Breast epithelium (tissue), 4 donors: ENCODE measurements at regions not wholly inside any gene's neighbourhood (a gene's known extent, or its start where the extent isn't known, plus 50 kb on each side); places are given as distances from the start of the nearest gene placed in this dataset.

Source experiments
- DNase-seq, 2 donors: peaks; one replicate each; pipeline ENCODE4 v3.0.0-alpha.2; 2019; ENCODE audit warnings: low spot score in 2 of 2
- H3K27ac ChIP-seq, 2 donors: fragments of 200-600 bp; sonication (generic) in 1 of 2; one replicate each; pipeline ENCODE4 v1.5.1; 2016 to 2019; ENCODE audit warnings: mild to moderate bottlenecking in 1 of 2
- H3K27me3 ChIP-seq, 2 donors: fragments of 200-600 bp; sonication (generic) in 1 of 2; one replicate each; pipeline versions ENCODE4 v1.5.1 to v1.6.0; 2017 to 2019; ENCODE audit warnings: control low read depth in 1 of 2, mild to moderate bottlenecking in 1 of 2
- H3K36me3 ChIP-seq: fragments of 200-600 bp; one replicate; pipeline ENCODE4 v1.5.1; 2019
- H3K4me1 ChIP-seq, 2 donors: fragments of 200-600 bp; sonication (generic); one replicate each; pipeline ENCODE4 v1.5.1; 2016 to 2019; ENCODE audit warnings: control low read depth in 1 of 2
- H3K4me3 ChIP-seq, 3 donors: fragments of 200-600 bp; sonication (generic); 1 replicate in 2 of 3; 2 replicates in 1 of 3; pipeline ENCODE4 v1.5.1; 2016 to 2019; ENCODE audit warnings: mild to moderate bottlenecking in 3 of 3, moderate library complexity in 2 of 3
- H3K9me3 ChIP-seq, 2 donors: fragments of 200-600 bp; sonication (generic) in 1 of 2; one replicate each; pipeline ENCODE4 v1.5.1; 2016 to 2019; ENCODE audit warnings: control low read depth in 1 of 2
- CTCF ChIP-seq, 3 donors: fragments of 450-650 bp; IDR thresholded peaks; one replicate each; pipeline ENCODE4 v1.5.1; 2016 to 2017; ENCODE audit warnings: antibody characterized with exemption in 3 of 3, mild to moderate bottlenecking in 3 of 3, moderate library complexity in 3 of 3
- POLR2A ChIP-seq: fragments of 450-650 bp; IDR thresholded peaks from one replicate; pipeline ENCODE4 v1.6.1; 2016; ENCODE audit warnings: antibody characterized with exemption, mild to moderate bottlenecking, moderate library complexity
- POLR2AphosphoS5 ChIP-seq, 3 donors: sonication (generic); formaldehyde crosslinking; IDR thresholded peaks; one replicate each; pipeline ENCODE4 v1.6.1; 2017; ENCODE audit warnings: antibody characterized with exemption in 3 of 3
- intact Hi-C: fragments of 100-400 bp; cut with DNase I; formaldehyde crosslinking; loops from one replicate; pipeline ENCODE4 v1.15.1; 2023; ENCODE audit warnings: low total_unique reads

GRCh38 chr4:114458728-114459127 is 139.9 kb upstream of the UGT8 start:
- Histone ChIP-seq H3K9me3 (no peaks in the 10 kb centered on the region), H3K4me1 (no peaks in the 10 kb centered on the region), H3K27ac (no peak overlapping the region), H3K4me3 (no peak overlapping the region), H3K36me3 (no peaks in the 10 kb centered on the region), H3K27me3 (no peaks in the 10 kb centered on the region)
- TF ChIP-seq POLR2A: no peak
- TF ChIP-seq CTCF (IDR thresholded peaks at IDR 0.05): no peak
- no peak for TF ChIP-seq POLR2AphosphoS5 (IDR thresholded peaks at IDR 0.05)
- DNase-seq: no peak
- intact Hi-C loops: no loop called here

- no peak overlapping the region for H3K4me3 ChIP-seq
- H3K27me3 ChIP-seq: no peaks in the 10 kb centered on the region
- H3K36me3 ChIP-seq: no peaks in the 10 kb centered on the region
- H3K27ac ChIP-seq: no peak overlapping the region
- H3K4me1 ChIP-seq: no peaks in the 10 kb centered on the region
- intact Hi-C loops: no loop called here
- H3K9me3 ChIP-seq: no peaks in the 10 kb centered on the region
- no peak for TF ChIP-seq CTCF (IDR thresholded peaks at IDR 0.05)
- no peak for TF ChIP-seq POLR2A
- TF ChIP-seq POLR2AphosphoS5 (IDR thresholded peaks at IDR 0.05): no peak
- no peak for DNase-seq
These were observed 133.8 kb upstream of the UGT8 start for GRCh38 chr4:114464726-114465272.

GRCh38 chr4:114465766-114466165 is 132.8 kb upstream of the UGT8 start:
- intact Hi-C loops: no loop called here
- H3K27ac ChIP-seq: no peak overlapping the region
- H3K4me3 ChIP-seq: no peak overlapping the region
- no peaks in the 10 kb centered on the region for H3K27me3 ChIP-seq
- TF ChIP-seq POLR2A (no peak), POLR2AphosphoS5 (IDR thresholded peaks at IDR 0.05) (no peak), CTCF (IDR thresholded peaks at IDR 0.05) (no peak)
- H3K9me3 ChIP-seq: no peaks in the 10 kb centered on the region
- H3K4me1 ChIP-seq: no peaks in the 10 kb centered on the region
- no peak for DNase-seq
- H3K36me3 ChIP-seq: no peaks in the 10 kb centered on the region

GRCh38 chr4:114466299-114466698 is 132.3 kb upstream of the UGT8 start:
- TF ChIP-seq POLR2AphosphoS5 (IDR thresholded peaks at IDR 0.05) (no peak), CTCF (IDR thresholded peaks at IDR 0.05) (no peak), POLR2A (no peak)
- intact Hi-C loops: no loop called here

GRCh38 chr4:114472269-114473032 is 126.2 kb upstream of the UGT8 start:
- TF ChIP-seq CTCF (IDR thresholded peaks at IDR 0.05): no peak
- TF ChIP-seq POLR2AphosphoS5 (IDR thresholded peaks at IDR 0.05): no peak
- TF ChIP-seq POLR2A: no peak
- Histone ChIP-seq H3K27ac (no peak overlapping the region), H3K36me3 (no peaks in the 10 kb centered on the region), H3K9me3 (no peaks in the 10 kb centered on the region), H3K27me3 (no peaks in the 10 kb centered on the region), H3K4me3 (no peak overlapping the region), H3K4me1 (no peaks in the 10 kb centered on the region)
- DNase-seq: no peak
- intact Hi-C loops: no loop called here

More at GRCh38 chr4:114466299-114466698, 132.3 kb upstream of the UGT8 start:
- no peaks in the 10 kb centered on the region for H3K36me3 ChIP-seq
- H3K27me3 ChIP-seq: no peaks in the 10 kb centered on the region
- H3K9me3 ChIP-seq: no peaks in the 10 kb centered on the region
- no peak for DNase-seq
- no peak overlapping the region for H3K4me3 ChIP-seq
- no peaks in the 10 kb centered on the region for H3K4me1 ChIP-seq
- no peak overlapping the region for H3K27ac ChIP-seq
